GM21737 (cell line): ENCODE measurements at regions not wholly inside any gene's neighbourhood (a gene's known extent, or its start where the extent isn't known, plus 50 kb on each side); places are given as distances from the start of the nearest gene placed in this dataset.
"Not testable (repeated sequence)": the region's sequence is repeated elsewhere in the genome, so short reads cannot be mapped to it uniquely, and the experiment has no call there.

Source experiments
- ATAC-seq: cut with Tn5 transposase; IDR thresholded peaks from one replicate; pipeline ENCODE4 v1.9.1; 2021; ENCODE audit warnings: mild to moderate bottlenecking, moderate library complexity; ENCODE audit not compliant: unreplicated experiment

DNA sequence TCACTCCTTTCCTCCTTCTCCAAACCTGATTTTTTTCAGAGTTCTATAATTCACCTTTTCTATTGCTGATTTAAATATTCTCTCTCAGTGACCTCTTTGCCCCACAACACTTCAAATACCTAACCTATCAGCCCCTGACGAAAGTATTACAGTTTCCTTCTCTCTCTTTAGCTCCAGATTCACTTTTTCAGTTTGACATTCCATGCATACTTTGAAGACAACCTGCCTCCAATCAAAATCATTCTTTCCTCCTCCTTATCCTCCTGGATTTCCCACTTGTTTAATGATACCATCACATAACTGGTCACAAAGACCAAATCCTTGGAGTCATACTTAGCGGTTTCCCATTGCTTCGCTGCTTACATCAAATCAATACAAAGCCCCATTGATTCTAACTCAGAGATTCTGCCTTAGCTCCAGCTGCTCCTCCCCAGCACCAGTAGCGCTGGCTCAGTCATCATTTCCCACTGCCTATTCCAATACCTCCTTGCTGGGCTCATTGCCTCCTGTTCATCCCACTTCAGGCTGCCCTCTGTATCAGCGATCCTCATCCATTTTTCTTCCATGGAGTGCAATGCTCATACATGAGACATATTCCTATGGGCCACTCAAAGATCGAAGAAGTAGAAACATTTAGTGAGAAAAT, 240.1 kb downstream of the ZNF92 start:
- not testable (repeated sequence) for ATAC-seq

DNA sequence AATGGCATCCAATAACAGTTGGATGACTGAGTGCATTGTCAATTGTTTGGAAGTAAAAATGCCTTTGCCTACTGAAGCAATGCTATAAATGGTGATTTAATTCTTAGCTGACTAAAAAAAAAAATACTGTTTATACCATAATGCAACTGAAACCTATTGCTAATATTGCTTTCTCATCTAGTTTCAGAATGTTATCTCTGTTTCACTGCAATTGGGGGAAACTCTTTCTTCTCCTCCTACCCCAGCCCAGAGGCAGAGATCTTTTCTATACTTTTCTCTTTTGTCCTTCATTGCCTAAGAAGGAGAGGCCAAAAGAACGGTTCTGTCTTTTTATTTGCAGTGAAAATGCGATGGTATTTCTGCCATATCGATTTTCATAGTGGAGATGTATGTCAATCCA, 242.5 kb downstream of the ZNF92 start:
- not testable (repeated sequence) for ATAC-seq

DNA sequence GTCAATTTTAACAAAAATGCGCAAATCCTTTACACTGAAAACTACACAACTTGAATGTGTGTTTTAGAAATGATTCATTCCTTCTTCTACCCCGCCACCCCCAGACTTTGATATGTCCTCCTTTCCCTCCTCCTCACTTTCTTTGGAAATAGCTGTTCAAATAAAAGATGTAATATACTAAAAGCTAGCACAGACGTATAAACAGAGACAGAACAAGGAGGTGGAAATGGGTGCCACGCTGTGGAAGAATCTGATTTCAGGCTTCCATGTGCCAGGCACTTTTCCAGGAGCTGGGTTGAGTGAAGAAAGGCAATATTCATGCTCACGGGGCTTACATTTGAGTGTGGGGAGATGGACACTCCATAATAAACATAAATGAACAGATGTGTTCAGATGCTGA, 246.6 kb downstream of the ZNF92 start:
- ATAC-seq, result not testable (repeated sequence)

DNA sequence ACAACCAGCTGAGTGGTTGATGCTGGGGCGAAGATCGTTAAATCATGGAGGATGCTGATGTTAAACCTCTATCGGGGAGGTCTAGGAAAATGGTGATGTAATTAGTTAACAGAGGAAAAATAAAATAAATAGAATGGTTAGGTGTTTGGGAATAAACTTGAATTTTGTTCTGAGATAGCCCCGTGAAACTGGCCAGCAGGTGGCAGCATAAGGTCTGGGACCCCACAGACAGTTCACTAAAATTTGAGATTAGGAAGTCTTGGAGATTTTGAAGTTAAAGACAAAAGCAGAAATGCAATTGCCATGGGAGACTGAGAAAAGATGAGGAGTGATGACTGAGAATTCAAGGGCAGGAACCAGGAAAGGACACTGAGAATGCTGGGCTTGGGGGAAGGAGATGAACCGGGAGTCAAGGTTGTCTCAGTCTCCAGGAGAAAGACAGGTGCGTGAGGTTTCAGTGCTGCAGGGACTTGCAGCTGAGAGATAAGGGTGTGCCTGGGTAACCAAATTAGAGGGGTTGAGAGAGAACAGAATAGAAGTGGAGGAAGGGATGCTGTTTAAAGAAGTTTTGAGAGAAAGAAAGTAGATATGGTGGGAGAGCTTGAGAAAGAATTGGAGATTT, 248.0 kb downstream of the ZNF92 start:
- not testable (repeated sequence) for ATAC-seq

DNA sequence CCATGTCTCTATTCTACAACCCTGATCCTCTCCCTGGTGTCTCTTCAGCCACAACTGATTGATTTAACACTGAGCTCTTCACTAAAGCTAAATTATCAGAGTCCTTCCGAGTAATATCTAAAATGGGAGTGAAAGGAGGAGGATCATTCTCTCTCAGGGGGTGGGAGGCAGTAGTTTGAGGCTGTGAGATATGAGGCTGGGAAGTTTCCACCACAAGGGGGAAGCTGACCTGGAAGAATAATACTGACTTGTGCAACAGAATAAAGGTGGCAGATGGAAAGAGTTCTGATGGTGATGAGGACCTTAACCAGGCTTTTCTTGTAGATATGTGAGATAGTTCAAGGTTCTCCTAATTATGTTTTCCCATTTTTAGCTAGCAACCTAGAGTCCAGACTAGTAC, 241.6 kb upstream of the VKORC1L1 start:
- ATAC-seq, result not testable (repeated sequence)

DNA sequence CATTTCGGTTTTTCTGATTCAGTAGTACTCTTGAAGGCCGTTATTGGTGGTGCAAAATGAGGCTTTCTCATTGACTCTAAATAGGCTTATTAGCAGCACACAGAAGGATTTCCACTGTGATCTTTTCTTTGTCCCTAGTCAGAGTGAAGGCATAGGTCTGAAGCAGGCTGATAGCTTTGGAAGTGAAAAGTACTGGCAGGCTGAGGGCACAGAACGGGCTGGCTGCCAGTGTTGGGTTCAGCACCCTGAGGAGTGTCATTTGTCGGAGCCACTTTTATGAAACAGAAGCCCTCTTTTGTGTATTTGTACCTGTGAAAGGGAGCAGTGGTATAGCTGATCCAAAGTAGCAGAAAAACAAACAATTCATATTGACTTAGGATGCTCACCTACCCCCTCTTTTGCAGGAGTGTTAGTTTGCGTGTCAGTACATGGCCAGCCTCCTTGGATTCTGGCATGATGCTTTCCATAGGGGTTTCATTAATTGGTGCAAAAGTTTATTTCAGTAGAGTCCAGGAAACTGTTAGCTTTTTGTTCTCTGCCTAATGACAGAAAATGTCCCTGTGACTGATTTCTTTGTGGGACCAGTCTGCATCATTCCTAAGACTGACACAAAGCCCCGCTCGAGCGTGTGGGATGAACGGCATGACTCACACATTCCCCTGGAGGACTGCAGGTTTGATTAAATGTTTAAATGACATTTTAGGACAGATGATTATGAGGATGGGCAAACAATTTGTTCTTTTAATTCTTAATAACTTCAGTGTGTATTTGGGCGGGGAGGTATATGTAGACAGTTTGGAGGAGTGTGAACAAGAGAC, 239.1 kb upstream of the VKORC1L1 start:
- not testable (repeated sequence) for ATAC-seq

DNA sequence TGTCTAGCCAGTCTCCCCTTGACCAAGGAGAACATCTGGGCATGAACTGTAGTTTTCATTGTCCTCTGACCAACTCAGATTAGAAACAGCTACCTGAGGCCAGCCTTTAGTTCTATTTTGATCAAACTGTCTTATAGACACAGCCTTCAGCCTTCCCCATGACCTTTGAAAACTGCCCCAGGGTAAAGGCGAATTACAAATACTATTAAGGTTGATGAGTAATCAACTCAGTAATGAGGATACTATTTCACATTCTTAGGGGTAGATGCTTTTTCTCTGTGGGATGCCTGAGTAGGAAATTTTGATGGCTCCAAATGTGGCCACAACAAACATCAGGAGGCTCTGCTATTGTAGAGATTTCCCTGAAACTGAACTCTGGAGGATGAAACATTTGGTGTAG, 234.0 kb upstream of the VKORC1L1 start:
- not testable (repeated sequence) for ATAC-seq

DNA sequence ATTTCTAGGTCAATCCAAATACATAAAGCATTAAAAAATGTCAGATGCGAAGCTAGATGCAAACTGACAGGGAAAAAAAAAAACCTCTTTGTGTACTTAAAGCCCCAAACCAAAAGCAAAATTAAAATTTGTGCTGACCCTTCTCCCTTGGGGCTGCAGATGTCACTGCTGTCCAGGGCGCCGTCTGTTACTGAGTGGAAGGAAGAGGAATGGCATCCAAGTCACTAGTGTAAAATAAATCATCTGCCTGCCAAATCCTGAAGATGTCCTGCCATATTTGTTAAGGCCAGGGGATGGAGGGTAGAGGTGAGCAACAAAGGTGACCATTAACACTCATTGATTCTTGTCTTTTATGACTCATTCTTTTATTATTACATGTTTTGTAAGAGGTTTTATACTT, 233.2 kb upstream of the VKORC1L1 start:
- ATAC-seq, result not testable (repeated sequence)

DNA sequence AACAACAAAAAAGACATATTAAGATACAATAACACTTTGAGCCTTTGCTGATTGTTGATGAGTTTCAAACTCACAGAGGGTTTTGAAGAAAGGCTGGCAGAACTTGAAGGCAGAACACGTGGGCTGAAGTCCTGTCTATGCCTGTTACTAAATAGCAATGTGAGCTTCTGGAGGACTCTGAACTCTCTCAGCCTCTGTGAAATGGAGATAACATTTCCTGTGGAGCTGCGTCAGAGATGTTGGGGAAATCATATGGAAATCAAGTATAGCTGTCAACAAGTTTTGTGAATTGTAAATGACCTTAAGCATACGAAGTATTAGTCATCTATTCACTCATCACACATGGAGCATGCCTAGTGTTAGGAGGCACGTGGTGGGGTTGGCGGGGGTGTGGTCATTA, 229.4 kb upstream of the VKORC1L1 start:
- not testable (repeated sequence) for ATAC-seq

DNA sequence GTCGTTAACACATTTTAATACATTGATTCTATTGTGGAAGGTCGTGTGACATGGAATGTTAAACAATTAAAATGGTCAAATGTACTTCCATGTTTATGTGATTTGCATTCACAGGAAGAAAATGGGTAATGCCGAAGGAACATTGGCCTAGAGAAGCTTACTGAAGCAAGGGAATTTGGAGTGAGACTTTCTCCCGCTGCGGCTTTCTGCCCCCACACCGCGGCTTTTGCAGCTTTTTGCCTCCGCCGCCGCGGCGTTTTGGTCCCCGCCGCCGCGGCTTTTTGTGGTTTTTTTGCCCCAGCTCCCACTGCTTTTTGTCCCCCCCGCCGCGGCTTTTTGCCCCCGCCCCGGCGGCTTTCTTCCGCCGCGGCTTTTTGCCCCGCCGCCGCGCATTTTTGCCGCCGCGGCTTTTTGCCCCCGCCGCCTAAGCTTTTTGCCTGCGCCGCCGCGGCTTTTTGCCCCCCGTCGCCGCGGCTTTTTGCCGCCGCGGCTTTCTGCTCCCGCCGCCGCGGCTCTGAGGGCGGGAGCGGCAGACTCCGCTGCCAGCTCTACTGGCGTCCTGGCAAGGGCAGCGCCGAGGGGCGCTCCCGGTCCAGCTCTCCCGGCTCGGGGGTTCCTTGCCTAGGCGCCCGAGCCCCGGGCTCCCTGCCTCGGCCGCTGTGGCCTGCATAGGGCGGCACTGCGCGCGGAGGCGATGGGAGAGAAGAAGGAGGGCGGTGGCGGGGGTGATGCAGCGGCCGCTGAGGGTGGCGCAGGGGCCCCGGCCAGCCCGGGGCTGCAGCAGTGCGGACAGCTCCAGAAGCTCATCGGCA, 225.5 kb upstream of the VKORC1L1 start:
- not testable (repeated sequence) for ATAC-seq

DNA sequence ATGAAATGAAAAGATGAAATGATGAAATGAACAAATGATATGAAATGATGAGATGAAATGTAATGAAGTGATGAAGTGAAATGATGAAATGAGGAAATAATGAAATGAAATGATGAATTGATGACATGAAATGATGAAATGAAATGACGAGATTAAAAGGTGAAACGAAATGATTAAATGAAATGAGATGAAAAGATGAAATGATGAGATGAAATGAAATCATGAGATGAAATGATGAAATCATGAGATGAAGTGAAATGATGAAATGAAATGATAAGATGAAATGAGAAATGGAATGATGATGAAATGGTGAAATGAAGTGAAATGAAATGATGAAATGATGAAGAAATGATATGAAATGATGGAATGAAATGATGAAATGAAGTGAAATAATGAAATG, 221.7 kb upstream of the VKORC1L1 start:
- not testable (repeated sequence) for ATAC-seq

DNA sequence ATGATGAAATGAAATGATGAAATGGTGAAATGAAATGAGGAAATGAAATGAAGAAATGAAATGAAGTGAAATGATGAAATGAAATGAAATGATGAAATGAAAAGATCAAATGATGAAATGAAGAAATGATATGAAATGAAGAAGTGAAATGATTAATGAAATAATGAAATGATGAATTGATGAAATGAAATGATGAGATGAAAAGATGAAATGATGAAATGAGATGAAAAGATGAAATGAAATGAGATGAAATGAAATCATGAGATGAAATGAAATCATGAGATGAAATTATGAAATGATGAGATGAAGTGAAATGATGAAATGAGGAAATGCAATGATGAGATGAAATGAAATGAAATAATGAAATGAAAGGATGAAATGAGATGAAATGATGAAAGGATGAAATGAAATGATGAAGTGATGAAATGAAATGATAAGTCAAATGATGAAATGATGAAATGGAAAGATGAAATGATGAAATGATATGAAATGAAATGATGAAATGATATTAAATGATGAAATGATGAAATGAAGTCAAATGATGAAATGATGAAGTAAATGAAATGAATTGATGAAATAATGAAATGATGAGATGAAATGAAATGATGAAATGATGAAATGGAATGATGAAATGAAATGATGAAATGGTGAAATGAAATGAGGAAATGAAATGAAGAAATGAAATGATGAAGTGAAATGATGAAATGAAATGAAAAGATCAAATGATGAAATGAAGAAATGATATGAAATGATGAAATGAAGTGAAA, 220.9 kb upstream of the VKORC1L1 start:
- ATAC-seq, result not testable (repeated sequence)

DNA sequence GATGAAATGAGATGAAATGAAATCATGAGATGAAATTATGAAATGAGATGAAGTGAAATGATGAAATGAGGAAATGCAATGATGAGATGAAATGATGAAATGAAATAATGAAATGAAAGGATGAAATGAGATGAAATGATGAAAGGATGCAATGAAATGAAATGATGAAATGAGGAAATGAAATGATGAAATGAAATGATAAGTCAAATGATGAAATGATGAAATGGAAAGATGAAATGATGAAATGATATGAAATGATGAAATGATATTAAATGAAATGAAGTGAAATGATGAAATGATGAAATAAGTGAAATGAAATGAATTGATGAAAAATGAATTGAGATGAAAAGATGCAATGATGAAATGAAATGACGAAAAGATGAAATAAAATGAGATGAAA, 220.2 kb upstream of the VKORC1L1 start:
- ATAC-seq, result not testable (repeated sequence)

DNA sequence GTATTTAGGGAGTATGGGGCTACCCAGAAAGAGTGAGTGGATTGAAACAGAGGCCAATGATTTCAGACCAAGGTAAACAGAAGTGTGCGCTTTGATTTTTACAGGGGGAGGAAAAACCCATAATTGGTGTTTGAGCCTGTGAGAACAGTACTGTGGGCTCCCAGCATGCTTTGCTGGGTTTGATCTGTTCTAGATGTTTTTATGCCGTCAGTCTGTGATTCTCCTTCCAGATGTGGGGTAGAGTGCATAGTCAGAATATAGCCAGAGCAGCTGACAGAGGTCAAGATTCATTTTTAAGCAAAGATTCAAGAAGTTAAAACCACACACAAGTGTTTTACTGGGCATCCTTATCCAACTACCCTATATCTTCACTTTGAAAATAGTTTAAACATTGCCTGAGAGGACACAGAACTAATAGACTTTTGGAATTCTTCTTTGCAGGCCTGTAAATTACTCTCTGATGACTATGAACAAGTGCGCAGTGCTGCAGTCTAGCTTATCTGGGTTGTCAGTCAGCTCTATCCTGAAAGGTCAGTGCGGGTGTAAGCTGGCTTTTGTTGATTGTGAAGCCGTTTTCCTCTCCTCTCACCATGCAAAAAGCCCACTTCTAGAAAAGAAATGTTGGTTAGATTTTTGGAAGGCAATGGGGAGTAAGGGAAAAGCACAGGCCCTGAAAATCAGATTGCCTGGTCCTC, 216.2 kb upstream of the VKORC1L1 start:
- not testable (repeated sequence) for ATAC-seq

DNA sequence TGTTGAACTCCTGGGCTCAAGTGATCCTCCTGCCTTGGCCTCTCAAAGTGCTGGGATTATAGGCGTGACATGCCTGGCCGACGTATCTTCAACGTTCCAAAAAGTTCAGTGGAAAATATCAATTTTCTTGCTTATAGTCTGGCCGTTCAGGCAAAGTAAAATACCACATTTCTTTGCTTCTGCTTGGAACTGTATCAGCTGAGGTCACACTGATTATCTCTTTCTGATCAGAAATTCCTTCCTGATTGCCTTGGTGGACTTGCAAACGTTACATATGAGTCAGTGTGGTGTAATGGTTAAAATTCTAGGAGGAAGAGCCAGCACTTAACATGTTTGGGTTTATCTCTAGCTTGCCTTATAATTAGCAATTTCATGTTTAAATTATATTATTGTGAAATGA, 189.5 kb upstream of the VKORC1L1 start:
- ATAC-seq, result not testable (repeated sequence)

DNA sequence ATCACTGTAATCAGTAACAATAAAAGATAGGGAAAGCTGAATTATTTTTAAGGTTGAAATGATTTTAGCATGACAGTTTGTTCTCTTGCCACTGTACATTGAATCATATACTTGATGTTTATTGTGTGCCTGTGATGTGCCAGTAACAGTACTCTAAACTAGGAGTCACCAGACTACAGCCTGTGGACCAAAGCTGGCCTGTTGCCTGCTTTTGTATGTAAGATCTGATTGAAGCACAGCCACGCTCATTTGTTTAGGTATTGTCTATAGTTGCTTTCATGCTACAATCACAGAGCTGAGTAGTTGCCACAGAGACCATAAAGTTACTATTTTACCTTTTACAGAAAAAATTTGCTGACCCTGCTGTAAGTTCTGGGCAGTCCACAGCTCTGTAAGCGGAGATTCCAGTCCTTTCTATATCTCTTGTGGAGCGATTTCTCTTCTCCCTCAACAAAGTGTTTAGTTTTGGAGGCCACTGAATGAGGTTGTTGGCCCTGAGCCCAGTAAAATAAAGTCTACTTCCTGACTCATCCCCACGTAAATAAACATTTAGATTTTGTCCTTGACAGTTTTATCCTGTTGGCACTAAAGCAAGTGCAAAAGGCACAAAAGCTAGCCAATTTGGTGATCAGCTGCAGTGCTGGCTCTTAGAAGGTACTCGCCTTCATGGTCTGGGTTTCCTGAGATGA, 173.7 kb upstream of the VKORC1L1 start:
- not testable (repeated sequence) for ATAC-seq

DNA sequence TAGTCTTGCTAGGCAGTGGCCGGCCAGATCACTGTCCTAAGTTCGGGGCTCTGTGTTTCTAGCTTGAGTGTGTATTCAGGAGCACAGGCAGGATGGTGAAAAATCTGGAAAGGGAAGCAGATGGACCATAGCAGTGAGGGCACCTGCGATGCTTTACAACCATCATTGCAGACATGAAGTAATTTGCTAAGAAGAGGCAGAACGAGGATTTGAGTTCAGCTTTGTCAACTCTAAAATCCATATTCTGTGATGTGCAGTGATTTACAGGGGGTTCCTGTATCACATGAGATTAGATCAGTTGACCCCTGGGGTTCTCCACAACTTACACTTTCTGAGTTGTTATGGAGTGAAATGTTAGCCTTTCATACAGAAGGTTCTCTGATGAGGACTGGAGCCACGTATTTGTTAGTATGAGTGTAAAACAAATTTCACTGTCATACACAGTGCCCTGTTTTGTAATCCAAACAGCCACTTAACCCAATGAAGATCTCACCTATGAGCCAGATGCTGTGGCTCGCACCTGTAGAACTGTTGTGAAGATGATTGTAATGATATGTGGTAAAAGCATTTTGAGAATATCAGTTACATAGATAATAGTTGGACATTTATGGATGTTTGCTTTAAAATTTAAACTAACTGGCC, 173.0 kb upstream of the VKORC1L1 start:
- not testable (repeated sequence) for ATAC-seq

DNA sequence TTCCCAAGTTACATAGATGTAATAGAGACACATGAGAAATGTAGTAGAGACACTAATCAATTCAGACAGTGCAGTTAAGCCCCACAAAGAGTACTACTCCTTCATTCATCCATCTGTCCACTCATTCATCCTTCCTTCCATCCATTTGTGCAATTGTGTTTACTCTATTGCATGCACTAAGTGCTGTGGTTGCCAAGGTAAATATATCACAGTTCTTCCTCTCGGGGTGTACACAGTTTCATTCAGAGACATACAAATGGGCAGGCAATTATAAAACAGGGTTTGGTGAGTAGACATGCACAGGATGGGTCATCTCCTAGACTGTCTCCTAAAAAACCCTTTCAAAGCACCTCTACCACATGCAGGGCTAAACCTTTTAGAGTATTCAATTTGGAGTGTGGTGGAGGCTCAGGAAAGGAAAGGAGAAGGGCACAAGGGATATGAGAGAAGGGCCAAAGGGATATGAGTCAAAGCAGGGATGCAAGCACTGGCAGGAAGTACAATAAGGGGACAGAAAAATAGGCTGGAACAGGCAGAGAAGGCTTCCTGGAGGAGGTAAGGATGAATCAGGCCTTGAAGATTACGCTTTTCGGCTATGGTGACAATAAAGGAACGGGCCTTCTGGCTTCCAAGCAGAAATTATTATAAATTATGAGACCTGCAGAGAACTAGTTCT, 153.6 kb upstream of the VKORC1L1 start:
- ATAC-seq, result not testable (repeated sequence)
